Kidney (tissue), 13 donors: ENCODE measurements at regions not wholly inside any gene's neighbourhood (a gene's known extent, or its start where the extent isn't known, plus 50 kb on each side); places are given as distances from the start of the nearest gene placed in this dataset.

ENCODE experiments used
- DNase-seq, 5 donors: peaks; one replicate each; pipeline ENCODE4 v3.0.0-alpha.2; 2013 to 2020
- FAIRE-seq: peaks from 2 replicates; lab custom pipeline; 2012; peaks lifted over from hg19 to GRCh38; lab: Jason Lieb, UNC
- H3K27ac ChIP-seq, 2 donors: one replicate each; pipeline ENCODE4 v1.7.0; 2013; ENCODE audit warnings: low read depth in 2 of 2, low read length in 2 of 2, inconsistent platforms in 1 of 2
- H3K27me3 ChIP-seq: one replicate; pipeline ENCODE4 v1.7.1; 2013; ENCODE audit warnings: low read length, inconsistent platforms; ENCODE audit not compliant: control insufficient read depth, insufficient read depth
- H3K36me3 ChIP-seq, 3 donors: one replicate each; pipeline versions ENCODE4 v1.7.0 to v1.7.1; 2013; ENCODE audit warnings: low read length in 3 of 3, control low read depth in 1 of 3, inconsistent platforms in 1 of 3; ENCODE audit not compliant: insufficient read depth in 3 of 3, control insufficient read depth in 2 of 3
- H3K4me1 ChIP-seq, 3 donors: one replicate each; pipeline versions ENCODE4 v1.7.0 to v1.7.1; 2013; ENCODE audit warnings: low read length in 3 of 3, inconsistent platforms in 1 of 3, low read depth in 1 of 3; ENCODE audit not compliant: control insufficient read depth in 2 of 3, insufficient read depth in 2 of 3
- H3K4me3 ChIP-seq, 3 donors: one replicate each; pipeline versions ENCODE4 v1.7.0 to v1.8.1; 2013; ENCODE audit warnings: low read length in 3 of 3, control low read depth in 1 of 3, inconsistent platforms in 1 of 3
- H3K9ac ChIP-seq, 3 donors: one replicate each; pipeline versions ENCODE4 v1.7.0 to v1.7.1; 2013; ENCODE audit warnings: low read length in 3 of 3, control low read depth in 1 of 3, inconsistent platforms in 1 of 3
- H3K9me3 ChIP-seq, 3 donors: one replicate each; pipeline versions ENCODE4 v1.7.0 to v1.7.1; 2013; ENCODE audit warnings: low read length in 3 of 3, control low read depth in 1 of 3, inconsistent platforms in 1 of 3; ENCODE audit not compliant: control insufficient read depth in 2 of 3, insufficient read depth in 1 of 3
- CTCF ChIP-seq: IDR thresholded peaks from 3 replicates; pipeline ENCODE4 v1.5.1; 2012; ENCODE audit warnings: mild to moderate bottlenecking, moderate library complexity, borderline replicate concordance; ENCODE audit not compliant: insufficient read depth; ENCODE audit errors: extremely low read depth
- intact Hi-C: fragments of 100-400 bp; cut with DNase I; formaldehyde crosslinking; loops from one replicate; pipeline ENCODE4 v1.11.1; 2022
- donor health status: control.
- donor health status: control.
- donor health status: control.
- donor health status: control.
- donor health status: control.
- donor health status: DM: yes; HTN: yes; CAD: no.
- donor health status: Normal renal cell carcinoma (clear cell type).

- no peak for DNase-seq
- no peak overlapping the region for H3K27ac ChIP-seq
- FAIRE-seq, result no peak
- H3K9me3 ChIP-seq, result no peaks in the 10 kb centered on the region
- H3K9ac ChIP-seq, result no peak overlapping the region
- intact Hi-C loops, result no loop called here
- no peaks in the 10 kb centered on the region for H3K36me3 ChIP-seq
- H3K27me3 ChIP-seq, result no peaks in the 10 kb centered on the region
- no peak for TF ChIP-seq CTCF
- no peak overlapping the region for H3K4me3 ChIP-seq
- no peaks in the 10 kb centered on the region for H3K4me1 ChIP-seq
Observed at GRCh38 chr1:219038398-219038797, 135.3 kb upstream of the LYPLAL1 start.

GRCh38 chr1:219039017-219039681, 134.5 kb upstream of the LYPLAL1 start:
- FAIRE-seq (no peak), DNase-seq (peak in 2 of 5 donors; percentile 4 to 6)
- Histone ChIP-seq H3K9me3 (no peaks in the 10 kb centered on the region), H3K4me1 (no peaks in the 10 kb centered on the region), H3K27ac (no peak overlapping the region), H3K9ac (no peak overlapping the region), H3K36me3 (no peaks in the 10 kb centered on the region), H3K27me3 (no peaks in the 10 kb centered on the region), H3K4me3 (no peak overlapping the region)
- TF ChIP-seq CTCF, result no peak
- intact Hi-C loops, result no loop called here

- Histone ChIP-seq H3K4me1 (no peaks in the 10 kb centered on the region), H3K36me3 (no peaks in the 10 kb centered on the region), H3K9ac (no peak overlapping the region), H3K27me3 (no peaks in the 10 kb centered on the region), H3K4me3 (no peak overlapping the region), H3K9me3 (no peaks in the 10 kb centered on the region), H3K27ac (no peak overlapping the region)
- no peak for FAIRE-seq
- TF ChIP-seq CTCF, result no peak
- intact Hi-C loops, result no loop called here
- DNase-seq, result no peak
Observed at GRCh38 chr1:219039682-219040154, 134.0 kb upstream of the LYPLAL1 start.
